ENCODE measurements at regions not wholly inside any gene's neighbourhood (a gene's known extent, or its start where the extent isn't known, plus 50 kb on each side); places are given as distances from the start of the nearest gene placed in this dataset.

DNA sequence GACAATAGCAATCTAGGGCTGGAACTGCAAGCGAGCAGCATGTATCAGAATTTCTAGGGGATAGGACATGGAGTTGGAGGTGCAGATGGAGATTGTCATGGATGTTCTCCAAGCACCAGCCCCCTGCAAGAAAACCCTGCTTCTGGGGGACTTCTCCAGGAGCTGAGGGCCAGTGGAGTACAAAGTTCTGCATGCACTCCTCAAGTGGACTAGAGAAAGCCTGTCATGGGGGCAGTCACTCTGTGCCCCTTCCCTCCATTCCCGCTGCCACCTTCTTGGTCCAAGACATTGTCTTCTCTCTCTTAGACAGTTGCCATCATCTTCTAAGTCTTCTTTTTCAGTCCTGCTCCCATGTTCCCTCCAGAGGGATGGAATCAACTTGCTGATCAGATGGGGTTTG lies 87.9 kb downstream of the AIPL1 start:
- Histone ChIP-seq H3K9me3 (ENCODE audit: severe bottlenecking) (no peaks in the 10 kb centered on the region), H3K27ac (no peak overlapping the region), H3K36me3 (no peaks in the 10 kb centered on the region), H3K4me3 (ENCODE audit: low read depth, low read length) (no peak overlapping the region), H3K27me3 (ENCODE audit: insufficient read depth, low read depth, severe bottlenecking) (no peaks in the 10 kb centered on the region)
- no peak for TF ChIP-seq CTCF (IDR thresholded peaks at IDR 0.05; ENCODE audit: low read depth, low read length)
- DNase-seq: no peak

DNA sequence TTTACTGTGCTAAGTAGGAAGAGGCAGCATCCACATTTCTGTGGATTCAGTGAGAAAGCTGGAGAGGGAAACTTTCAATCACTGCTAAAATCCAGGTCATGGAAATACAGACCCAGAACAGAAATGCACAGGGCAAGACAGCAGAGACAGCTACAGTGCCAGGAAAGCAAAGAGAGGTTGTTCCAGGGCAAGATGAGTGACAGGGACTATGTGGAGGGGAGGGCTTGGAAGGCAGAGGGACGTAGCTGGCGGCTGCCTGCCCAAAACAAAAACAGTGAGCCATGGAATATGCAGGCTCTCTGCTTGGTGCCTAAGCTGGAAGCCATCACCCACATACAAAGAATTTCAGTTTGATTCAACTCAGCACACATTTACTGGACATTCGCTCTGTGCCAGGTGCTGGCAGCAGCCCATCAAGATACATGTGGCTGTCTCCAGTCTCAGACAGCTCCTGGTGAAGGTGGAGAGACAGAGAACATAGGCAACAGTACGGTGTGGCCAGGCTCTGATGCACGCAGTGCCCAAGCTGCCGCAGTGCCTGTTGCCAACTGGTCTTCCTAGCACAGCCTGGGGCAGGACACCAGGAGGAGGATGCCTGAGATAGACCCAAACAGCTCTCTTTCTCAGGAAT lies 88.7 kb downstream of the AIPL1 start:
- Histone ChIP-seq H3K9me3 (ENCODE audit: severe bottlenecking) (no peaks in the 10 kb centered on the region), H3K4me3 (ENCODE audit: low read depth, low read length) (no peak overlapping the region), H3K27me3 (ENCODE audit: insufficient read depth, low read depth, severe bottlenecking) (no peaks in the 10 kb centered on the region), H3K36me3 (no peaks in the 10 kb centered on the region), H3K27ac (no peak overlapping the region)
- DNase-seq: no peak
- no peak for TF ChIP-seq CTCF (IDR thresholded peaks at IDR 0.05; ENCODE audit: low read depth, low read length)

GRCh38 chr17:6343736-6344135 lies 91.2 kb downstream of the AIPL1 start:
- Histone ChIP-seq H3K27me3 (ENCODE audit: insufficient read depth, low read depth, severe bottlenecking) (no peaks in the 10 kb centered on the region), H3K27ac (no peak overlapping the region), H3K4me3 (ENCODE audit: low read depth, low read length) (no peak overlapping the region), H3K9me3 (ENCODE audit: severe bottlenecking) (no peaks in the 10 kb centered on the region), H3K36me3 (no peaks in the 10 kb centered on the region)
- no peak for DNase-seq
- no peak for TF ChIP-seq CTCF (IDR thresholded peaks at IDR 0.05; ENCODE audit: low read depth, low read length)

- TF ChIP-seq CTCF (IDR thresholded peaks at IDR 0.05; ENCODE audit: low read depth, low read length): no peak
- no peaks in the 10 kb centered on the region for H3K36me3 ChIP-seq
- DNase-seq: no peak
- H3K27ac ChIP-seq: no peak overlapping the region
- H3K27me3 ChIP-seq (ENCODE audit: insufficient read depth, low read depth, severe bottlenecking): no peaks in the 10 kb centered on the region
- no peaks in the 10 kb centered on the region for H3K9me3 ChIP-seq (ENCODE audit: severe bottlenecking)
- H3K4me3 ChIP-seq (ENCODE audit: low read depth, low read length): no peak overlapping the region
Observed at GRCh38 chr17:6343191-6343590, 91.7 kb downstream of the AIPL1 start.

DNA sequence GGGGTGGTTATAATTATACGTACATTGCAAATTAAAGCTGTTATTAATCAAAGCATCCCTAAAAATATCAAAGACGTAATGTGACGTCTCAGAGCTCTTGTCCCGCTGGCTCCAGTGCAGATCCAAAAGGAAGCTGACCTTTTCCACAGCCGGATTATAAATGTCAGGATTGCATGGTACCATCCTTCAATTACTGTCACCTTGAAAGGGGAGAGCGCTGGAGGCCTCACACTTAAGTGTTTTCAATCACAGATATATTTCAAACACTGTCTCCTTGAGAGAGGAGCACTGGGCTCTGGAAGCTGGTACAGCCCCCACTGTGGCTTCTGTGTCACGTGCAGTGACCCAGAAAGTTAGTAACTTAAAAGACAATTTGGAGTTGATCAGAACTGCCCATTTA lies 94.2 kb downstream of the AIPL1 start:
- H3K36me3 ChIP-seq: no peaks in the 10 kb centered on the region
- H3K27ac ChIP-seq: no peak overlapping the region
- H3K27me3 ChIP-seq (ENCODE audit: insufficient read depth, low read depth, severe bottlenecking): no peaks in the 10 kb centered on the region
- H3K9me3 ChIP-seq (ENCODE audit: severe bottlenecking): no peaks in the 10 kb centered on the region
- DNase-seq: no peak
- H3K4me3 ChIP-seq (ENCODE audit: low read depth, low read length): no peak overlapping the region
- no peak for TF ChIP-seq CTCF (IDR thresholded peaks at IDR 0.05; ENCODE audit: low read depth, low read length)

DNA sequence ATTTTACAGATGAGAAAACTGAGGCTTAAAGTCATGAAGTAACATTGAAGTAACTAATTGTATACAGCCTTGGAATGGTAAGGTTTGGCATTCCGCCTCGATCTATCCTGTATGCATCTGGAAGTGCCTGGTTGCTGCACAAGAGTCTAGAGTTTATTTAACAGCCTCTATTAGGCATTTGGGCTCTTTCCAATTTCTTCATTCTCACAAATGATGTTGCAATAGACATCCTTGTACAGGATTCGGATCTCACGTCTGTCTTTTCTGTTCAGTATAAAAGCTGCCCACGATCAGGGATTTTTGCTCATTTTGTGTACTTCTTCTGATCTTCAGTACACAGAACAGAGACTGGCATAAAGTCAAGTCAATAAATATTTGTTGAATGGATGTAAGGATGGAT lies 100.5 kb downstream of the AIPL1 start:
- H3K9me3 ChIP-seq (ENCODE audit: severe bottlenecking): no peaks in the 10 kb centered on the region
- no peaks in the 10 kb centered on the region for H3K36me3 ChIP-seq
- H3K27ac ChIP-seq: no peak overlapping the region
- TF ChIP-seq CTCF (IDR thresholded peaks at IDR 0.05; ENCODE audit: low read depth, low read length): no peak
- DNase-seq: no peak
- H3K4me3 ChIP-seq (ENCODE audit: low read depth, low read length): no peak overlapping the region
- no peaks in the 10 kb centered on the region for H3K27me3 ChIP-seq (ENCODE audit: insufficient read depth, low read depth, severe bottlenecking)
